ENCODE measurements at regions not wholly inside any gene's neighbourhood (a gene's known extent, or its start where the extent isn't known, plus 50 kb on each side); places are given as distances from the start of the nearest gene placed in this dataset.

GRCh38 chr14:61932974-61933373 is 170.8 kb downstream of the SNAPC1 start:
- Histone ChIP-seq H3K4me2 (ENCODE audit: low read depth, low read length) (no peak overlapping the region), H3K79me2 (ENCODE audit: insufficient read depth, low read length) (no peaks in the 10 kb centered on the region), H3K4me1 (ENCODE audit: insufficient read depth, low read length) (no peaks in the 10 kb centered on the region), H3K9ac (ENCODE audit: insufficient read depth, low read depth, low read length) (no peak overlapping the region), H3K9me3 (ENCODE audit: low read length) (no peaks in the 10 kb centered on the region), H4K20me1 (ENCODE audit: insufficient read depth, low read length) (no peaks in the 10 kb centered on the region), H3K36me3 (replicated peaks in 1 of 2; ENCODE audit: control insufficient read depth in 1 of 2, insufficient read depth in 2 of 2, low read length in 2 of 2) (no peaks in the 10 kb centered on the region), H3K27me3 (ENCODE audit: control insufficient read depth in 1 of 2, insufficient read depth in 2 of 2, low read length in 2 of 2) (peaks cover 0 to 15% of the 10 kb centered on the region in 2 experiments; a peak in 1 of 5 replicates), H3K4me3 (replicated peaks in 1 of 3; ENCODE audit: insufficient read depth in 1 of 3, low read depth in 2 of 3, low read length in 3 of 3) (no peak overlapping the region), H3K27ac (ENCODE audit: extremely low read length, insufficient read depth, low read length) (no peak overlapping the region), H2AFZ (ENCODE audit: low read length) (no peak overlapping the region)
- BruUV-seq (replicated peaks) = no TSS peak
- FAIRE-seq (no peak), DNase-seq (ENCODE audit: low spot score) (no peak), ATAC-seq (no peak)
- CTCF ChIA-PET (ENCODE audit: low intra/inter-chr PET ratio, low total read pairs) = no interaction called here
- in situ Hi-C loops (cut with HindIII; ENCODE audit: extremely low pct_ligation_motif_present, low pct_unique_long_range_greater_than_20kb) (no loop called here), intact Hi-C loops (cut with micrococcal nuclease; ENCODE audit: unreplicated experiment) (no loop called here)
- peak; percentile 9; the same call in 1 of the 2 replicates for TF ChIP-seq RFX1 (IDR thresholded peaks at IDR 0.05)
- no peak for TF ChIP-seq HINFP (CRISPR knock-in tag; IDR thresholded peaks at IDR 0.05; ENCODE audit: low read depth)
- 0% methylated on average over 4 of the region's 4 CpGs for WGBS (ENCODE audit: low lambda C conversion rate)
- POLR2A ChIA-PET = no interaction called here

- Histone ChIP-seq H3K27ac (ENCODE audit: extremely low read length, insufficient read depth, low read length) (no peak overlapping the region), H3K36me3 (replicated peaks in 1 of 2; ENCODE audit: control insufficient read depth in 1 of 2, insufficient read depth in 2 of 2, low read length in 2 of 2) (no peaks in the 10 kb centered on the region), H2AFZ (ENCODE audit: low read length) (no peak overlapping the region), H3K27me3 (ENCODE audit: control insufficient read depth in 1 of 2, insufficient read depth in 2 of 2, low read length in 2 of 2) (peaks cover 0 to 15% of the 10 kb centered on the region in 2 experiments; a peak in 1 of 5 replicates), H3K4me3 (replicated peaks in 1 of 3; ENCODE audit: insufficient read depth in 1 of 3, low read depth in 2 of 3, low read length in 3 of 3) (no peak overlapping the region), H3K9ac (ENCODE audit: insufficient read depth, low read depth, low read length) (no peak overlapping the region), H3K9me3 (ENCODE audit: low read length) (no peaks in the 10 kb centered on the region), H3K4me1 (ENCODE audit: insufficient read depth, low read length) (no peaks in the 10 kb centered on the region), H3K79me2 (ENCODE audit: insufficient read depth, low read length) (no peaks in the 10 kb centered on the region), H4K20me1 (ENCODE audit: insufficient read depth, low read length) (no peaks in the 10 kb centered on the region), H3K4me2 (ENCODE audit: low read depth, low read length) (no peak overlapping the region)
- WGBS (ENCODE audit: low lambda C conversion rate) = 3% methylated on average over 3 of the region's 3 CpGs
- intact Hi-C loops (cut with micrococcal nuclease; ENCODE audit: unreplicated experiment) (no loop called here), in situ Hi-C loops (cut with HindIII; ENCODE audit: extremely low pct_ligation_motif_present, low pct_unique_long_range_greater_than_20kb) (no loop called here)
- ATAC-seq (no peak), DNase-seq (ENCODE audit: low spot score) (no peak), FAIRE-seq (no peak)
- no TSS peak for BruUV-seq (replicated peaks)
- CTCF ChIA-PET (ENCODE audit: low intra/inter-chr PET ratio, low total read pairs) = no interaction called here
- POLR2A ChIA-PET = no interaction called here
- TF ChIP-seq ZNF75D (CRISPR knock-in tag; IDR thresholded peaks at IDR 0.05; ENCODE audit: borderline replicate concordance) = no peak
- TF ChIP-seq NRL (CRISPR knock-in tag; IDR thresholded peaks at IDR 0.05; ENCODE audit: borderline replicate concordance) = no peak
- no peak for TF ChIP-seq ZFP41 (CRISPR knock-in tag; IDR thresholded peaks at IDR 0.05; ENCODE audit: borderline replicate concordance)
- no peak for TF ChIP-seq SIN3B (IDR thresholded peaks at IDR 0.05; ENCODE audit: low read length)
- TF ChIP-seq BCLAF1 (IDR thresholded peaks at IDR 0.05) = no peak
- no peak for TF ChIP-seq MAF1 (CRISPR knock-in tag; IDR thresholded peaks at IDR 0.05; ENCODE audit: borderline replicate concordance)
- no peak for TF ChIP-seq ZNF614 (CRISPR knock-in tag; IDR thresholded peaks at IDR 0.05; ENCODE audit: borderline replicate concordance)
- no peak for TF ChIP-seq ZBTB20 (CRISPR knock-in tag; IDR thresholded peaks at IDR 0.05; ENCODE audit: borderline replicate concordance, low read depth)
- TF ChIP-seq PATZ1 (CRISPR knock-in tag; IDR thresholded peaks at IDR 0.05) = no peak
- TF ChIP-seq ZNF17 (CRISPR knock-in tag; IDR thresholded peaks at IDR 0.05) = no peak
- no peak for TF ChIP-seq TMF1 (CRISPR knock-in tag; IDR thresholded peaks at IDR 0.05; ENCODE audit: low read depth)
Measured at GRCh38 chr14:61934385-61934784, 172.2 kb downstream of the SNAPC1 start.

Data from HepG2 (cell line).